AG04449 (cell line): ENCODE measurements at regions not wholly inside any gene's neighbourhood (a gene's known extent, or its start where the extent isn't known, plus 50 kb on each side); places are given as distances from the start of the nearest gene placed in this dataset.

Experiments
- CTCF ChIA-PET: fragments of 350-600 bp; formaldehyde crosslinking; extraction: SDS; loops from one replicate; lab custom pipeline; 2021; ENCODE audit warnings: antibody characterized with exemption; lab: Yijun Ruan, JAX
- POLR2A ChIA-PET: fragments of 400-600, 350-600 bp; formaldehyde crosslinking; extraction: SDS; loops from one replicate; lab custom pipeline; 2020; ENCODE audit warnings: antibody characterized with exemption, inconsistent platforms; lab: Yijun Ruan, JAX
- DNase-seq: peaks from one replicate; pipeline ENCODE4 v3.0.0-alpha.2; 2010; ENCODE audit warnings: low read depth, low spot score
- H3K4me3 ChIP-seq: 2 replicates; pipeline ENCODE4 v1.5.1; 2011; ENCODE audit warnings: low read depth, mild to moderate bottlenecking, control low read depth, low read length
- TF ChIP-seq, protein P1 (sequence below): IDR thresholded peaks from one replicate; pipeline ENCODE4 v1.5.1; 2011; ENCODE audit warnings: mild to moderate bottlenecking, moderate library complexity, low read length, control low read depth, inconsistent platforms; ENCODE audit not compliant: insufficient read depth; ENCODE audit errors: missing control alignments

DNA sequence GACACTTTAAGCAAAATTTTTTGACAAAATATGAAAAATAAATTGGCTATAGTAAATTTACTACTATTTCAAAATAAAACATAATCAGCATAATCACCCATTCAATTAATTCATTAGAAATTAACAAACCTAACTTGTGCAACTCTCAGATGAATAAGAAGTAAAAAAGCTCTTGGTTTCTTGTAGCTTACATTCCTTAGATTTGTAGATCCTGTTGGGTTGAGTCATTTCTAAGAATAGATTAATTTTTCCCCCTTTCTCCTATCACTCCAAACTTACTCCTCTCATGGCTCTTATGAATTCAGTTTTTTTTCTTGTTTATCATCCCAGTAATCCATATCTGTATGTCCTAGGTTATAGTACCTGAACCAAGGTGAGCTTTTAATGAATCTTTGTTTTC is 230.9 kb upstream of the LRIG3 start:
- no peak overlapping the region for H3K4me3 ChIP-seq
- POLR2A ChIA-PET = no interaction called here

DNA sequence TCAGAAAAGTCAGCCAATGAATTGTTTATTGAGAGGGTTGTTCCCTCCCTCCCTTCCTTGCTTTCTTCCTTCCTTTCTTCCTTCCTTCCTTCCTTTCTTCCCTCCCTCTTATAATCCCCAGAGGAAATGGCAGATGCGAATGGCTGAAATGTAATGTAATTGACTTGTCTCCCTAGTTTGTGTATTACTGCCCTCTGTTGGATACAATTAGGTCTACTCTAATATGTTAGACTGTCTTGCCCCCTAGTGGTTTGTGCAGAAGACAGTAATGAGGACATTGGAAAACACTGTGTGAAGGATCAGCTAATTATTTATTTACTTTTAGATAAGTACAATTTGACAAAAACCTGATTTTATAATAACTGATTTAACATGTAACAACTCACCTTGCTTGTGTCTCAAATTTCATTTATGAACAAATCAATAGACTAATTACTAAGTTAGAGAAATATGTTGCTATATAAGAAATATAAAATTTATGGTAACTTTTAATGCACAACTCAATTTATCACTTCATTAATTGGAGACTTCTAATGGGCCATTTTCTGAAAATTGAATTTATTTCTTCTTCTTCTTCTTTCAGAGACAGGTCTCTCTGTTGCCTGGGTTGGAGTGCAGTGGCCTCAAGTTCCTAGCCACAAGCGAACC is 229.8 kb upstream of the LRIG3 start:
- CTCF ChIA-PET = interaction anchor here (0.6 to 5.8 kb wide), 39 partner anchors 10 to 1172 kb away, joined by 3 to 123 read pairs (median 4); partner anchors contain the start of gene LRIG3
- H3K4me3 ChIP-seq = no peak overlapping the region
- POLR2A ChIA-PET = no interaction called here
- TF ChIP-seq, protein P1, sequence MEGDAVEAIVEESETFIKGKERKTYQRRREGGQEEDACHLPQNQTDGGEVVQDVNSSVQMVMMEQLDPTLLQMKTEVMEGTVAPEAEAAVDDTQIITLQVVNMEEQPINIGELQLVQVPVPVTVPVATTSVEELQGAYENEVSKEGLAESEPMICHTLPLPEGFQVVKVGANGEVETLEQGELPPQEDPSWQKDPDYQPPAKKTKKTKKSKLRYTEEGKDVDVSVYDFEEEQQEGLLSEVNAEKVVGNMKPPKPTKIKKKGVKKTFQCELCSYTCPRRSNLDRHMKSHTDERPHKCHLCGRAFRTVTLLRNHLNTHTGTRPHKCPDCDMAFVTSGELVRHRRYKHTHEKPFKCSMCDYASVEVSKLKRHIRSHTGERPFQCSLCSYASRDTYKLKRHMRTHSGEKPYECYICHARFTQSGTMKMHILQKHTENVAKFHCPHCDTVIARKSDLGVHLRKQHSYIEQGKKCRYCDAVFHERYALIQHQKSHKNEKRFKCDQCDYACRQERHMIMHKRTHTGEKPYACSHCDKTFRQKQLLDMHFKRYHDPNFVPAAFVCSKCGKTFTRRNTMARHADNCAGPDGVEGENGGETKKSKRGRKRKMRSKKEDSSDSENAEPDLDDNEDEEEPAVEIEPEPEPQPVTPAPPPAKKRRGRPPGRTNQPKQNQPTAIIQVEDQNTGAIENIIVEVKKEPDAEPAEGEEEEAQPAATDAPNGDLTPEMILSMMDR = peak; percentile 83
- peak; percentile 38 for DNase-seq

More for the DNA sequence above, 230.9 kb upstream of the LRIG3 start:
- TF ChIP-seq, protein P1 = no peak
- CTCF ChIA-PET = interaction anchor here (1.1 to 5.8 kb wide), 17 partner anchors 8 to 1168 kb away, joined by 3 to 123 read pairs (median 7); partner anchors contain the start of gene LRIG3
- peak; percentile 14 for DNase-seq

DNA sequence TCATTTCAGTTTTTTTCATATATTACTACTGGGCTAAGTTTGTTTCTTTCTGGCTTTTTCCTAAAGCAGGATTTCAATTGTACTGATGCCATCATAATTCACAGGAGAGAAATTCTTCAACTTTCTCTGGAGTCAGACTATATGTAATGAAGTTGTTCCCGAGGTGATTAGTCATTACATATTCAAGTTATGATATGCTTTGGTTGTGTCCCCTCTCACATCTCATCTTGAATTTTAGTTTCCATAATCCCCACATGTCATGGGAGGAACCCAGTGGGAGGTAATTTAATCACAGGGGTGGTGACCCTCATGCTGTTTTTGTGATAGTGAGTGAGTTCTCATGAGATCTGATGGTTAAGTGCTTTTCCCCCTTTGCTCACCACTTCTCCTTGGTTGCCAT is 227.5 kb upstream of the LRIG3 start:
- ChIA-PET POLR2A (no interaction called here), CTCF (no interaction called here)
- TF ChIP-seq, protein P1 = no peak

DNA sequence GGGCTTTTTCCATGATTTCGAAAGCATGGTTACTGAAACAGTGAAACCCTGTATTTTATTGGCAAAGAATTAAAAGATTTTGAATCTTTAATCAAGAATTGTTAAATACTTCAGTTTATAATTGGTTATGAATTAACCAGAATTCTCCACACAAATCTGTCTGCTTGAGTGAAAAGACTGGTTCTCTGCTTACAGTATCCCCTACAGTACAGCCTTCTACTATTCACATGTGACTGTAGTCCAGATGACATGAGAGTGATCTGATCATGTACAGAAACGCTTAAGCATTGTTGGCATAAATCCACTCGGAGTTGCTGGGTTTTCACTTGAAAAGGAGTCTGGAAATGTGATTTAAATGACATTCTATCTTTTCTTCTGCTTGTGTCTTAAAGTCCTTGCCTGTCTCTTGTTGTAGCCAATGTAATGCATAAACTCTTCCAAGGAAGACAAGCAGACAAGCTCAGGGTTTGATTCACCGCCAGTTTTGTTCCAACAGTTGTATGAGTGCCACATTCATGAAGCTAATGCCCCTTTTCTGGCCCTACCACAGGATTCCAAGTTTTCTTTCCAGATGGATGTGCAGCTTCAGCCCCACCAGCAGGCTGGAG is 222.0 kb upstream of the LRIG3 start:
- H3K4me3 ChIP-seq = no peak overlapping the region
- ChIA-PET POLR2A (no interaction called here), CTCF (interaction anchor here (0.8 to 4.1 kb wide), 4 partner anchors 8 to 1149 kb away, joined by 3 to 29 read pairs (median 12); no protein-coding TSS in a partner anchor)
- TF ChIP-seq, protein P1 = no peak
- DNase-seq = no peak

More for the DNA sequence above, 227.5 kb upstream of the LRIG3 start:
- no peak for DNase-seq
- no peak overlapping the region for H3K4me3 ChIP-seq

DNA sequence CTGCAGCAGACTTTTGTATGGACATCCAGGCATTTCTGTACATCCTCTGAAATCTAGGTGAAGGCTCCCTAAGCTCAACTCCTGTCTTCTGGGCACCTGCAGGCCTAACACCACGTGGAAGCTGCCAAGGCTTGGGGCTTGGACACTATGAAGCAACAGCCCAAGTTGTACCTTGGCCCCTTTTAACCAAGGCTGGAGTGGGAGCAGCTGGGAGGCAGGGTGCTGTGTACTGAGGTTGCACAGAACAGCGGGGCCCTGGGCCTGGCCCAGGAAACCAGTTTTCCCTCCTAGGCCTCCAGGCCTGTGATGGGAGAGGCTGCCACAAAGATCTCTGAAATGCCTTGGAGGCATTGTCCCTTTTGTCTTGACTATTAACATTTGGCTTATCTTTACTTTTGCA is 214.4 kb upstream of the LRIG3 start:
- ChIA-PET POLR2A (no interaction called here), CTCF (no interaction called here)
- no peak overlapping the region for H3K4me3 ChIP-seq
- TF ChIP-seq, protein P1 = no peak
- DNase-seq = no peak

DNA sequence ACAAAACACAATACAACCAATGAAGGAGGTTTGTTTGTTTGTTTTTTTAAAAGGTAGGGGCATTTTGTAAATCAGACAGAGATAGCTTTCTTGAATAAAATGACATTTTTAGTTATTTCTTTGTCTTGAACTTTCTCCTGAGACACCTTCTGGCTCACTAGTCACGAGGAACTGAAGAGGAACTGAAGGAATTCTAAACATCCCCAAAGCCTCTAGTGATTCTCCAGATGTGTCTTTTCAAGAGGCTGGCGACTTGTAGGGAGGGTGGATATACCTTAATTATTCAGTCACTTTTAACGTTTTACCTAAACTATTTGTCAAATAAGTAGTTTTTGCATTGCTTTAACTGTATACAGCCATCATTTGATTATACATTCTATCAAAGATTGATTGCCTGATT is 211.2 kb upstream of the LRIG3 start:
- no peak for DNase-seq
- TF ChIP-seq, protein P1 = no peak
- POLR2A ChIA-PET = interaction anchor here (0.7 kb wide), 1 partner anchor 76 kb away, joined by 3 read pairs; no protein-coding TSS in a partner anchor
- H3K4me3 ChIP-seq = no peak overlapping the region
- CTCF ChIA-PET = interaction anchor here (0.7 to 1.8 kb wide), 3 partner anchors 18 to 33 kb away, joined by 3 to 8 read pairs (median 3); no protein-coding TSS in a partner anchor
